PC-9 (cell line): ENCODE measurements at regions not wholly inside any gene's neighbourhood (a gene's known extent, or its start where the extent isn't known, plus 50 kb on each side); places are given as distances from the start of the nearest gene placed in this dataset.

Experiments used
- CTCF ChIP-seq: fragments of 200-600 bp; sonication (generic); conservative IDR thresholded peaks from 2 replicates; pipeline ENCODE4 v1.6.1; 2017; ENCODE audit warnings: mixed run types, antibody characterized with exemption, mild to moderate bottlenecking, moderate library complexity
- EZH2 ChIP-seq: fragments of 200-600 bp; sonication (generic); IDR thresholded peaks from 2 replicates; pipeline ENCODE4 v1.8.0; 2017; ENCODE audit warnings: antibody characterized with exemption, low read depth

DNA sequence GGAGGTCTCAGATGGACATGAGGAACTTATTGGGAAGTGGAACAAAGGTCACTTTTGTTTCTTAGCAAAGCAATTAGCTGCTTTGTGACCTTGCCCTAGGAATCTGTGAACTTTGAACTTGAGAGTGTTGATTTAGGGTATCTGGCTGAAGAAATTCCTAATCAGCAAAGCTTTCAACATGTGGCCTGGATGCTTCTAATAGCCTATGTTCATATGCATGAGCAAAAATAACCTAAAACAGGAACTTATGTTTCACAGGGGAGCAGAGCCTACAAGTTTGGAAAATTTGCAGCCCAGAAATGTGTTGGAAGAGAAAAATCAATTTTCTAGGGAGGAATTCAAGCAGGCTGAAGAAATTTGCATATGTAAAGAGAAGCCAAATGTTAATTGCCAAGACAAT, 405.8 kb upstream of the SALL3 start:
- no peak for TF ChIP-seq CTCF
- no peak for TF ChIP-seq EZH2
